IMR-90 (cell line): ENCODE measurements at regions not wholly inside any gene's neighbourhood (a gene's known extent, or its start where the extent isn't known, plus 50 kb on each side); places are given as distances from the start of the nearest gene placed in this dataset.

Source experiments
- CTCF ChIP-seq: conservative IDR thresholded peaks from 2 replicates; pipeline ENCODE4 v1.5.1; 2012; ENCODE audit warnings: mild to moderate bottlenecking, low read depth, low read length, improper control_type of control experiment
- POLR2A ChIP-seq: IDR thresholded peaks from 2 replicates; pipeline ENCODE4 v1.6.1; 2012; ENCODE audit warnings: mild to moderate bottlenecking, low read depth, low read length

GRCh38 chr1:229973297-229973612 lies 93.8 kb upstream of the GALNT2 start:
- no peak for TF ChIP-seq POLR2A
- TF ChIP-seq CTCF, result no peak
